Transverse colon (tissue), 4 donors: ENCODE measurements at regions not wholly inside any gene's neighbourhood (a gene's known extent, or its start where the extent isn't known, plus 50 kb on each side); places are given as distances from the start of the nearest gene placed in this dataset.
A peak's percentile ranks its signal among the peaks of the same experiment; 100 is the strongest.
"Not testable (repeated sequence)": the region's sequence is repeated elsewhere in the genome, so short reads cannot be mapped to it uniquely, and the experiment has no call there.

Experiments
- DNase-seq: peaks from one replicate; pipeline ENCODE4 v3.0.0-alpha.2; 2019
- H3K27ac ChIP-seq, 4 donors: fragments of 200-600 bp; sonication (generic); 2 replicates each; pipeline ENCODE4 v1.5.1; 2016 to 2018; ENCODE audit warnings: inconsistent platforms in 4 of 4
- H3K27me3 ChIP-seq: fragments of 200-600 bp; sonication (generic); 2 replicates; pipeline ENCODE4 v1.5.1; 2017; ENCODE audit warnings: inconsistent platforms
- H3K36me3 ChIP-seq, 4 donors: fragments of 200-600 bp; sonication (generic); 2 replicates each; pipeline ENCODE4 v1.5.1; 2017 to 2019; ENCODE audit warnings: inconsistent platforms in 4 of 4
- H3K4me1 ChIP-seq, 4 donors: fragments of 200-600 bp; sonication (generic); 2 replicates each; pipeline ENCODE4 v1.5.1; 2017 to 2020; ENCODE audit warnings: inconsistent platforms in 4 of 4
- H3K4me3 ChIP-seq, 4 donors: fragments of 200-600 bp; sonication (generic); 1 replicate in 1 of 4; 2 replicates in 3 of 4; pipeline versions ENCODE4 v1.5.1 to v1.6.1; 2017 to 2019; ENCODE audit warnings: inconsistent platforms in 4 of 4
- H3K9me3 ChIP-seq, 2 donors: fragments of 200-600 bp; sonication (generic); 2 replicates each; pipeline ENCODE4 v1.5.1; 2017 to 2019; ENCODE audit warnings: inconsistent platforms in 2 of 2
- EP300 ChIP-seq: sonication (generic); formaldehyde crosslinking; IDR thresholded peaks from one replicate; pipeline ENCODE4 v1.6.1; 2017; ENCODE audit warnings: antibody characterized with exemption, low read depth
- POLR2A ChIP-seq: fragments of 450-650 bp; IDR thresholded peaks from one replicate; pipeline ENCODE4 v1.6.1; 2016; ENCODE audit warnings: antibody characterized with exemption, mild to moderate bottlenecking, moderate library complexity
- POLR2AphosphoS5 ChIP-seq, 3 donors: sonication (generic); formaldehyde crosslinking; IDR thresholded peaks; one replicate each; pipeline ENCODE4 v1.6.1; 2016; ENCODE audit warnings: antibody characterized with exemption in 3 of 3
- WGBS, 2 donors: methylation state at CpG; one replicate each; pipeline ENCODE4 v1.1.5; 2018; ENCODE audit warnings: low coverage in 1 of 2; 5-methylcytosine and 5-hydroxymethylcytosine counted together
- in situ Hi-C, 4 donors: fragments of 200-750 bp; cut with MboI; loops; one replicate each; pipeline versions ENCODE4 v1.15.0 to v1.15.1; 2017; ENCODE audit warnings: low sequenced_read_pairs in 3 of 4, low pct_ligation_motif_present in 1 of 4, low pct_unique_long_range_greater_than_20kb in 1 of 4
- intact Hi-C: fragments of 100-400 bp; cut with DNase I; formaldehyde crosslinking; loops from one replicate; pipeline ENCODE4 v1.15.1; 2023; ENCODE audit warnings: low total_unique reads
- TF ChIP-seq, protein P1 (sequence below), 5 experiments: fragments of 200-600 bp in 3 of 5; fragments of 450-650 bp in 2 of 5; sonication (generic) in 3 of 5; IDR thresholded peaks; 1 replicate in 2 of 5; 2 replicates in 3 of 5; pipeline ENCODE4 v1.5.1; 2016 to 2017; ENCODE audit warnings: antibody characterized with exemption in 5 of 5, inconsistent platforms in 3 of 5, mild to moderate bottlenecking in 2 of 5, moderate library complexity in 1 of 5

DNA sequence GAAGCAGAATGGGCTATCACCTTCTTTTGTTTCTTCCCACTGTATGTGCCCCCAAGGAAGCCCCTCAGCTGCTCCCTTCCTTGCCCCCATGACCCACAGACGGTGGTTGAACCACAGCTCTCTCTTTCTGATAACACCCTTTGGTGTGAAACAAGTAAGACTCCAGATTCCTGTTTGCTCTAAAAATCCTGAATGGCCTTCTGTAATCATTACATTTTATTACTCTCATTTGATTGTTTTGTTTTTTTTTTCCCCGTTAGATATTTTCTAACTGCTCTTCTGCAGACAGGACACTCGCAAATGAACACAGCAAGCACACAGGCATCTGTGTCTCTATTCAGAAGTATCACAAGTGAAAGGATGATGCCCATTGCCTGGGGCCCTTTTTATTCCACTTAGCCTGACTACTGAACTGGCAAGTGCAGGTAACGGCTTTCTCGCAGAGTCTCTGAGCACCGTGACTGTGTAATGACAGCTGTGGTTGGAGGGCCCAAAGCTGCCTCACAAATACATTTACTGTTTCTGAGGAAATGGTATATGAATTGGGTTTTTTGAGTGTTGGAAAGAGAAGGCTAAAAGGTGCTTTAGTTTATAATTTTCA is 59.3 kb downstream of the OXGR1 start:
- intact Hi-C loops (no loop called here), in situ Hi-C loops (no loop called here)
- DNase-seq: no peak
- peaks cover 14% of the 10 kb centered on the region for H3K27me3 ChIP-seq
- no peaks in the 10 kb centered on the region for H3K9me3 ChIP-seq
- H3K4me1 ChIP-seq: no peaks in the 10 kb centered on the region
- H3K4me3 ChIP-seq: no peak overlapping the region
- H3K36me3 ChIP-seq: no peaks in the 10 kb centered on the region
- no peak overlapping the region for H3K27ac ChIP-seq
- no peak for TF ChIP-seq EP300
- WGBS, 2 donors: 39 to 40% methylated on average over 5 to 6 of the region's 6 CpGs

DNA sequence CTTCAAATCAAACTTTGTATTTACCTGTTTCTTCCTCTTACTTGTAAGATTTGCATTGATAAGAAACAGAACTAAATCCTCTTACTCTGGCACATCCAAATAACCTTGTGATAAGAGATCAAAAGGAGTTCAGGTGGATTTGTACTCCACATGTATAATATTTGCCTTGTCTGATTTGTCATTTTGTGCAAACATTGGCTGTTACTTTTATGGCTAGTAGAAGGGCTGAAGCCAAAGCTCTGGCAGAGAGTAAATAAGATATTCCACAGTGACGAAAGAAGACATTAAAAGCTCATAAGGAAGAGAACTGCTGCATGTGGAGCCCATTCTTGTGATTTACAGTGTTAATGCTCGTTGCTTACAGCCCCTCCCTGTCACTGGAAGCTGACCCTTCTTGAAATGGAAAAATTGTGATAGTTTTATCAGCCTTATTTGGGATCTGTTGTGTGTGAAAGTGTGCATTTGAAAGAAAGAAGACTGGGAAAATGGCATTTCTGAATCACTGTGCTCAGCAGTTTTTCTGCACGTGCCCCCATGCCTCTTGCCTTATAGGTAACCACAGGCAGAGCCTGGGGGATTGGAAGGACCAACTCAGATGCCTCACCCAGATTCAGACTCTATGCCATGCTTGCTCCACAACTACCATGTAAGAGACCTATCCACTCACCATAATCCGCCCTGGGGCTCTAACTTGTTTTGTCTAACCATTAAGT is 68.2 kb downstream of the OXGR1 start:
- H3K27me3 ChIP-seq: no peaks in the 10 kb centered on the region
- no peak overlapping the region for H3K4me3 ChIP-seq
- H3K4me1 ChIP-seq: peaks cover 0 to 12% (median 4%) of the 10 kb centered on the region in 4 donors
- H3K36me3 ChIP-seq: no peaks in the 10 kb centered on the region
- peak in 1 of 3 donors; percentile 21 for TF ChIP-seq POLR2AphosphoS5 (IDR thresholded peaks at IDR 0.05)
- no peak for TF ChIP-seq POLR2A
- no peak for DNase-seq
- 28 to 34% methylated on average over 2 to 4 of the region's 4 CpGs for WGBS, 2 donors
- in situ Hi-C loops: no loop called here
- intact Hi-C loops: no loop called here
- H3K9me3 ChIP-seq: peaks cover 0 to 5% of the 10 kb centered on the region in 2 donors
- no peak overlapping the region for H3K27ac ChIP-seq

DNA sequence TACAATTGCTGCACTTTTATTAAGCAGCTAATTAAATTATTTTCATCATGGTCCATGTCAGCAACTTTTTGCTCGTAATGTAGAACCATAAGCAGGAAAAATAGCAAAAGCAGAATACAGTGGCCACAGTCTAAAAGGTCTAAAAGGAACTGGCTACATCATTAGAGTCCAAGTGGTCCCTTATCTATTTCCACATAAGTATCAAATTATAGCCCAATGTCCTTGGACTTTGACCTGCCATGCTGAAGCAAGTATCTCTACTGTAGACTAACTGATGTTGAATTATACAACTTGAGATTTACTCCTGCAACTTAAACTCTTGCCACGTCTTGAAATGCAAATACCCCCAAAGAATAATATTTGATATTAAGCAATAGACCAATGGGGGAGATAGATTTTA is 68.8 kb downstream of the OXGR1 start:
- WGBS, 2 donors: 52 to 90% methylated on average over 1 to 2 of the region's 2 CpGs

DNA sequence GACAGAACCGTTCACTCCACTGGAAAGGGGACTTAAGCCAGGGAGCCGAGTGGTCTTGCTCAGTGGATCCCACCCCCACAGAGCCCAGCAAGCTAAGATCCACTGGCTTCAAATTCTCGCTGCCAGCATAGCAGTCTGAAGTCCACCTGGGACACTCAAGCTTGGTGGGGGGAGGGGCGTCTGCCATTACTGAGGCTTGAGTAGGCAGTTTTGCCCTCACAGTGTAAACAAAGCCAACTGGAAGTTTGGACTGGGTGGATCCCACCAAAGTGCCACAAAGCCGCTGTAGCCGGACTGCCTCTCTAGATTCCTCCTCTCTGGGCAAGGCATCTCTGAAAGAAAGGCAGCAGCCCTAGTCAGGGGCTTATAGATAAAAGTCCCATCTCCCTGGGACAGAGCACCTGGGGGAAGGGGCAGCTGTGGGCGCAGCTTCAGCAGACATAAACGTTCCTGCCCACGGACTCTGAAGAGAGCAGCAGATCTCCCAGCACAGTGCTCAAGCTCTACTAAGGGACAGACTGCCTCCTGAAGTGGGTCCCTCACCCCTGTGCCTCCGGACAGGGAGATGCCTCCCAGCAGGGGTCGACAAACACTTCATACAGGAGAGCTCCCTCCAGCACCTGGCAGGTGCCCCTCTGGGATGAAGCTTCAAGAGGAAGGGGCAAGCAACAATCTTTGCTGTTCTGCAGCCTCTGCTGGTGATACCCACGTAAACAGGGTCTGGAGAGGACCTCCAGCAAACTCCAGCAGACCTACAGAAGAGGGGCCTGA is 75.2 kb downstream of the OXGR1 start:
- H3K9me3 ChIP-seq, H3K36me3 ChIP-seq, H3K4me1 ChIP-seq, H3K4me3 ChIP-seq, in situ Hi-C loops, intact Hi-C loops, H3K27ac ChIP-seq, H3K27me3 ChIP-seq: not testable (repeated sequence)
- peak; percentile 44 for DNase-seq
- 66% methylated on average over 12 of the region's 12 CpGs; no CpG with 5 or more reads in 1 of the 2 donors for WGBS, 2 donors

More for the DNA sequence above, 68.8 kb downstream of the OXGR1 start:
- Histone ChIP-seq H3K4me1 (peaks cover 0 to 12% (median 4%) of the 10 kb centered on the region in 4 donors), H3K27ac (no peak overlapping the region), H3K9me3 (peaks cover 0 to 5% of the 10 kb centered on the region in 2 donors), H3K27me3 (no peaks in the 10 kb centered on the region), H3K36me3 (no peaks in the 10 kb centered on the region), H3K4me3 (no peak overlapping the region)
- no peak for DNase-seq
- TF ChIP-seq POLR2A (no peak), POLR2AphosphoS5 (IDR thresholded peaks at IDR 0.05) (no peak), EP300 (no peak)
- TF ChIP-seq, protein P1, sequence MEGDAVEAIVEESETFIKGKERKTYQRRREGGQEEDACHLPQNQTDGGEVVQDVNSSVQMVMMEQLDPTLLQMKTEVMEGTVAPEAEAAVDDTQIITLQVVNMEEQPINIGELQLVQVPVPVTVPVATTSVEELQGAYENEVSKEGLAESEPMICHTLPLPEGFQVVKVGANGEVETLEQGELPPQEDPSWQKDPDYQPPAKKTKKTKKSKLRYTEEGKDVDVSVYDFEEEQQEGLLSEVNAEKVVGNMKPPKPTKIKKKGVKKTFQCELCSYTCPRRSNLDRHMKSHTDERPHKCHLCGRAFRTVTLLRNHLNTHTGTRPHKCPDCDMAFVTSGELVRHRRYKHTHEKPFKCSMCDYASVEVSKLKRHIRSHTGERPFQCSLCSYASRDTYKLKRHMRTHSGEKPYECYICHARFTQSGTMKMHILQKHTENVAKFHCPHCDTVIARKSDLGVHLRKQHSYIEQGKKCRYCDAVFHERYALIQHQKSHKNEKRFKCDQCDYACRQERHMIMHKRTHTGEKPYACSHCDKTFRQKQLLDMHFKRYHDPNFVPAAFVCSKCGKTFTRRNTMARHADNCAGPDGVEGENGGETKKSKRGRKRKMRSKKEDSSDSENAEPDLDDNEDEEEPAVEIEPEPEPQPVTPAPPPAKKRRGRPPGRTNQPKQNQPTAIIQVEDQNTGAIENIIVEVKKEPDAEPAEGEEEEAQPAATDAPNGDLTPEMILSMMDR (IDR thresholded peaks at IDR 0.05): no peak
- intact Hi-C loops (no loop called here), in situ Hi-C loops (no loop called here)

DNA sequence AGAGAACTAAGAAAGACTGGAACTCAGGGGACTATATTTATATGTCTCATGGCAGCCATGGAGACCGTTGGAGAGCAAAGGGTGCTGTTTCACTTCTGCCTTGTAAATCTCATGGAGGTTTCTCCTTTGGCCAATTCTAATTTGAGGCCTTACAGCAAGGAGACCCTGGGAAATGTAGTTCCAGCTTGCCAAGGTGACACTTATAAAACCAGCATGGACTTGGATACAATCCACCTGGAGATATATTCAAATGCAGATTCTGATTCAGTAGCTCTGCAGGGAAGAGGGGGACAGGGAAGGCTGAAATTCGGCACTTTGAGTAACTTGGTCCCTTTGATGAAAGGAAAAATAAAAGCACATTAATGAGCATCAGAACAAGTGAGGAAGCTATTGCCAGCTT is 90.0 kb downstream of the OXGR1 start:
- no peak overlapping the region for H3K4me3 ChIP-seq
- H3K4me1 ChIP-seq: no peaks in the 10 kb centered on the region
- DNase-seq: no peak
- no peaks in the 10 kb centered on the region for H3K36me3 ChIP-seq
- no peak overlapping the region for H3K27ac ChIP-seq
- no peaks in the 10 kb centered on the region for H3K27me3 ChIP-seq
- in situ Hi-C loops (no loop called here), intact Hi-C loops (no loop called here)
- TF ChIP-seq EP300 (no peak), POLR2AphosphoS5 (IDR thresholded peaks at IDR 0.05) (no peak), POLR2A (no peak)
- TF ChIP-seq, protein P1 (IDR thresholded peaks at IDR 0.05): no peak
- H3K9me3 ChIP-seq: no peaks in the 10 kb centered on the region
- 62 to 78% methylated on average over 1 to 2 of the region's 2 CpGs for WGBS, 2 donors
